CD4-positive, alpha-beta memory T cell (primary cell): ENCODE measurements at regions not wholly inside any gene's neighbourhood (a gene's known extent, or its start where the extent isn't known, plus 50 kb on each side); places are given as distances from the start of the nearest gene placed in this dataset.
"Not testable (repeated sequence)": the region's sequence is repeated elsewhere in the genome, so short reads cannot be mapped to it uniquely, and the experiment has no call there.

ENCODE experiments used
- CTCF ChIA-PET: fragments of 350-600 bp; sonication (Branson Sonifier 250); formaldehyde crosslinking; loops from one replicate; lab custom pipeline; 2021; ENCODE audit warnings: inconsistent platforms; ENCODE audit not compliant: partially characterized antibody; lab: Charles Lee
- POLR2A ChIA-PET: fragments of 350-600 bp; sonication (Branson Sonifier 250); formaldehyde crosslinking; loops from one replicate; lab custom pipeline; 2021; ENCODE audit not compliant: partially characterized antibody; lab: Charles Lee
- DNase-seq, 5 donors: peaks; one replicate each; pipeline versions ENCODE4 v3.0.0 to v3.0.0-alpha.2; 2020 to 2022; ENCODE audit warnings: mixed read lengths in 1 of 5
- H3K27ac ChIP-seq: one replicate; pipeline ENCODE4 v1.7.0; 2013; ENCODE audit warnings: low read depth, low read length
- H3K27me3 ChIP-seq: 2 replicates; pipeline ENCODE4 v1.7.0; 2013; ENCODE audit warnings: mild to moderate bottlenecking, low read length, moderate library complexity; ENCODE audit not compliant: insufficient read depth
- H3K36me3 ChIP-seq: 2 replicates; pipeline ENCODE4 v1.7.0; 2013; ENCODE audit warnings: mild to moderate bottlenecking, low read length, moderate library complexity; ENCODE audit not compliant: insufficient read depth
- H3K4me1 ChIP-seq: 2 replicates; pipeline ENCODE4 v1.7.0; 2013; ENCODE audit warnings: mild to moderate bottlenecking, low read length, moderate library complexity; ENCODE audit not compliant: insufficient read depth
- H3K4me3 ChIP-seq, 2 donors: one replicate each; pipeline ENCODE4 v1.7.0; 2013; ENCODE audit warnings: low read length in 2 of 2, mild to moderate bottlenecking in 1 of 2
- H3K9me3 ChIP-seq, 2 donors: one replicate each; pipeline ENCODE4 v1.7.0; 2013; ENCODE audit warnings: low read length in 2 of 2, control low read depth in 1 of 2; ENCODE audit not compliant: control insufficient read depth in 1 of 2
- H3K27ac Mint-ChIP-seq, 7 donors: one replicate each; pipeline ENCODE4 v1.8.0; 2020 to 2021; ENCODE audit warnings: mixed read lengths in 7 of 7, mild to moderate bottlenecking in 6 of 7, inconsistent platforms in 3 of 7, moderate library complexity in 3 of 7
- H3K27me3 Mint-ChIP-seq, 2 donors: one replicate each; pipeline ENCODE4 v1.8.0; 2020 to 2021; ENCODE audit warnings: mixed read lengths in 2 of 2
- H3K36me3 Mint-ChIP-seq, 2 donors: one replicate each; pipeline ENCODE4 v1.8.0; 2020 to 2021; ENCODE audit warnings: mixed read lengths in 2 of 2, inconsistent platforms in 1 of 2, mild to moderate bottlenecking in 1 of 2
- H3K4me1 Mint-ChIP-seq, 4 donors: one replicate each; pipeline ENCODE4 v1.8.0; 2020 to 2021; ENCODE audit warnings: mixed read lengths in 4 of 4, mild to moderate bottlenecking in 1 of 4
- H3K4me3 Mint-ChIP-seq, 8 donors: one replicate each; pipeline ENCODE4 v1.8.0; 2020 to 2021; ENCODE audit warnings: mixed read lengths in 8 of 8, mild to moderate bottlenecking in 7 of 8, moderate library complexity in 6 of 8, inconsistent platforms in 3 of 8
- H3K9me3 Mint-ChIP-seq, 8 donors: one replicate each; pipeline ENCODE4 v1.8.0; 2020 to 2021; ENCODE audit warnings: mixed read lengths in 8 of 8, mild to moderate bottlenecking in 5 of 8, inconsistent platforms in 3 of 8, moderate library complexity in 1 of 8
- intact Hi-C: fragments of 100-400 bp; cut with micrococcal nuclease; formaldehyde crosslinking; loops from one replicate; pipeline ENCODE4 v1.15.1; 2023

- no peaks in the 10 kb centered on the region for H3K4me1 ChIP-seq
- no peak for DNase-seq
- H3K27ac ChIP-seq = no peak overlapping the region
- H3K9me3 Mint-ChIP-seq = peaks cover 4 to 17% (median 11%) of the 10 kb centered on the region in 8 donors
- ChIA-PET CTCF (interaction anchor here (0.6 kb wide), 1 partner anchor 337 kb away, joined by 4 read pairs; no protein-coding TSS in a partner anchor), POLR2A (no interaction called here)
- H3K27me3 ChIP-seq = no peaks in the 10 kb centered on the region
- H3K4me3 Mint-ChIP-seq = no peak overlapping the region
- H3K4me1 Mint-ChIP-seq = no peaks in the 10 kb centered on the region
- H3K9me3 ChIP-seq = no peaks in the 10 kb centered on the region
- H3K36me3 Mint-ChIP-seq = peaks cover 0 to 4% of the 10 kb centered on the region in 2 donors
- intact Hi-C loops = no loop called here
- no peak overlapping the region for H3K27ac Mint-ChIP-seq
- no peak overlapping the region for H3K4me3 ChIP-seq
- H3K27me3 Mint-ChIP-seq = peaks cover 9 to 26% of the 10 kb centered on the region in 2 donors
- H3K36me3 ChIP-seq = no peaks in the 10 kb centered on the region
These were observed 62.9 kb upstream of the LHX5 start for GRCh38 chr12:113534555-113534954.

GRCh38 chr12:113533842-113534375 is 62.2 kb upstream of the LHX5 start:
- Mint-ChIP-seq H3K27me3 (peaks cover 9 to 29% of the 10 kb centered on the region in 2 donors), H3K9me3 (peaks cover 4 to 13% (median 9%) of the 10 kb centered on the region in 8 donors), H3K4me3 (no peak overlapping the region), H3K27ac (no peak overlapping the region), H3K36me3 (peaks cover 0 to 4% of the 10 kb centered on the region in 2 donors), H3K4me1 (no peaks in the 10 kb centered on the region)
- Histone ChIP-seq H3K36me3 (no peaks in the 10 kb centered on the region), H3K4me1 (no peaks in the 10 kb centered on the region), H3K27me3 (no peaks in the 10 kb centered on the region), H3K9me3 (no peaks in the 10 kb centered on the region), H3K27ac (no peak overlapping the region), H3K4me3 (no peak overlapping the region)
- ChIA-PET CTCF (interaction anchor here (0.6 kb wide), 1 partner anchor 337 kb away, joined by 4 read pairs; no protein-coding TSS in a partner anchor), POLR2A (no interaction called here)
- no peak for DNase-seq
- intact Hi-C loops = no loop called here

- no peaks in the 10 kb centered on the region for H3K36me3 Mint-ChIP-seq
- POLR2A ChIA-PET = interaction anchor here (0.7 kb wide), 1 partner anchor 89 kb away, joined by 4 read pairs; no protein-coding TSS in a partner anchor
- DNase-seq = no peak
- H3K27me3 Mint-ChIP-seq = peaks cover 16 to 28% of the 10 kb centered on the region in 2 donors
- Histone ChIP-seq H3K27me3 (no peaks in the 10 kb centered on the region), H3K27ac (no peak overlapping the region), H3K4me1 (no peaks in the 10 kb centered on the region), H3K4me3 (no peak overlapping the region), H3K9me3 (no peaks in the 10 kb centered on the region), H3K36me3 (no peaks in the 10 kb centered on the region)
- H3K4me1 Mint-ChIP-seq = no peaks in the 10 kb centered on the region
- H3K27ac Mint-ChIP-seq = no peak overlapping the region
- peaks cover 0 to 6% (median under 1%) of the 10 kb centered on the region in 8 donors for H3K9me3 Mint-ChIP-seq
- intact Hi-C loops = no loop called here
- H3K4me3 Mint-ChIP-seq = no peak overlapping the region
- CTCF ChIA-PET = no interaction called here
These were observed 60.6 kb upstream of the LHX5 start for GRCh38 chr12:113532292-113532691.

DNA sequence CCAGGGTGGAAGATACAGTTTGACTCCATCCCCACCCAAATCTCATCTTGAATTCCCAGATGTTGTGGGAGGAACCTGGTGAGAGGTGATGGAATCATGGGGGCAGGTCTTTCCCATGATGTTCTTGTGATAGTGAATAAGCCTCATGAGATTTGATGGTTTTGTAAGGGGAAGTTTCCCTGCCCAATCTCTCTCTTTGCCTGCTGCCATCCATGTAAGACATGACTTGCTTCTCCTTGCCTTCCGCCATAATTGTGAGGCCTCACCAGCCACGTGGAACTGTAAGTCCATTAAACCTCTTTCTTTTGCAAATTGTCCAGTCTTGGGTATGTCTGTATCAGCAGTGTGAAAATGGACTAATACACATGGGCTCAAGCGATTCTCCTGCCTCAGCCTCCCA is 59.4 kb upstream of the LHX5 start:
- H3K9me3 ChIP-seq, H3K27me3 ChIP-seq, DNase-seq, H3K9me3 Mint-ChIP-seq, H3K4me3 Mint-ChIP-seq, H3K36me3 ChIP-seq, POLR2A ChIA-PET, CTCF ChIA-PET, H3K4me1 Mint-ChIP-seq, H3K4me3 ChIP-seq, H3K27ac ChIP-seq, H3K36me3 Mint-ChIP-seq, H3K4me1 ChIP-seq, intact Hi-C loops, H3K27ac Mint-ChIP-seq: not testable (repeated sequence)
- H3K27me3 Mint-ChIP-seq = peaks cover 19 to 30% of the 10 kb centered on the region in 2 donors

- Histone ChIP-seq H3K27me3 (no peaks in the 10 kb centered on the region), H3K36me3 (no peaks in the 10 kb centered on the region), H3K9me3 (no peaks in the 10 kb centered on the region), H3K27ac (no peak overlapping the region), H3K4me3 (no peak overlapping the region), H3K4me1 (no peaks in the 10 kb centered on the region)
- ChIA-PET POLR2A (no interaction called here), CTCF (no interaction called here)
- Mint-ChIP-seq H3K27me3 (peaks cover 14 to 33% of the 10 kb centered on the region in 2 donors), H3K9me3 (peaks cover 0 to 2% (median 0%) of the 10 kb centered on the region in 8 donors), H3K4me1 (no peaks in the 10 kb centered on the region), H3K36me3 (no peaks in the 10 kb centered on the region), H3K4me3 (no peak overlapping the region), H3K27ac (no peak overlapping the region)
- intact Hi-C loops = no loop called here
- no peak for DNase-seq
These were observed 57.1 kb upstream of the LHX5 start for GRCh38 chr12:113528606-113529293.

DNA sequence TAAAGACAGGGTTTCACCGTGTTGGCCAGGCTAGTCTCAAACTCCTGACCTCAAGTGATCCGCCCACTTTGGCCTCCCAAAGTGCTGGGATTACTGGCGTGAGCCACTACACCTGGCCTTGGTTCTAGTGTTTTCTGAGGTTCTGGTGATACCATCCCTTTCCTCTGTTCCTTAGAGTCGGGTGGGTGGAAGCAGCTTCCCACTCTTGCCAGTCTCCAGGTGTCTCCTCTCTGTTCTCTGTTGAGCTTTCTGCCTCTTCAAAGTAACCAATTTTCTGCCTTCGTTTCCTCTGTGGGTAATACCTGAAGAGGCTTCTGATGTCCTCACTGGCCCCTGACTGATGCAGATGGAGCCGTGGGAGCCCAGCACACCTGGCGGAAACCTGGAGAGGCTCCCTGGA is 53.4 kb upstream of the LHX5 start:
- no peak for DNase-seq
- Histone ChIP-seq H3K27me3 (no peaks in the 10 kb centered on the region), H3K4me3 (no peak overlapping the region), H3K36me3 (no peaks in the 10 kb centered on the region), H3K9me3 (no peaks in the 10 kb centered on the region), H3K4me1 (no peaks in the 10 kb centered on the region), H3K27ac (no peak overlapping the region)
- POLR2A ChIA-PET = no interaction called here
- no peak overlapping the region for H3K27ac Mint-ChIP-seq
- intact Hi-C loops = no loop called here
- peaks cover 0 to 2% (median 0%) of the 10 kb centered on the region in 8 donors for H3K9me3 Mint-ChIP-seq
- CTCF ChIA-PET = no interaction called here
- H3K36me3 Mint-ChIP-seq = no peaks in the 10 kb centered on the region
- H3K27me3 Mint-ChIP-seq = peaks cover 27 to 50% of the 10 kb centered on the region in 2 donors
- H3K4me3 Mint-ChIP-seq = no peak overlapping the region
- H3K4me1 Mint-ChIP-seq = peaks cover 0 to 1% (median 0%) of the 10 kb centered on the region in 4 donors

- Histone ChIP-seq H3K9me3 (no peaks in the 10 kb centered on the region), H3K36me3 (no peaks in the 10 kb centered on the region), H3K27ac (no peak overlapping the region), H3K4me1 (no peaks in the 10 kb centered on the region), H3K27me3 (no peaks in the 10 kb centered on the region), H3K4me3 (no peak overlapping the region)
- CTCF ChIA-PET = no interaction called here
- intact Hi-C loops = no loop called here
- peaks cover 0 to 2% (median 0%) of the 10 kb centered on the region in 8 donors for H3K9me3 Mint-ChIP-seq
- H3K27ac Mint-ChIP-seq = no peak overlapping the region
- H3K4me3 Mint-ChIP-seq = no peak overlapping the region
- no peaks in the 10 kb centered on the region for H3K36me3 Mint-ChIP-seq
- POLR2A ChIA-PET = no interaction called here
- DNase-seq = no peak
- peaks cover 30 to 50% of the 10 kb centered on the region in 2 donors for H3K27me3 Mint-ChIP-seq
- peaks cover 0 to 1% (median 0%) of the 10 kb centered on the region in 4 donors for H3K4me1 Mint-ChIP-seq
These were observed 52.8 kb upstream of the LHX5 start for GRCh38 chr12:113524495-113524894.
